Upper lobe of left lung (tissue), 6 donors: ENCODE measurements at regions not wholly inside any gene's neighbourhood (a gene's known extent, or its start where the extent isn't known, plus 50 kb on each side); places are given as distances from the start of the nearest gene placed in this dataset.

Experiments
- ATAC-seq, 2 donors: fragments of 200-7000 bp; cut with Tn5 transposase; one replicate each; pipeline ENCODE4 v1.9.1; 2022; ENCODE audit warnings: mild to moderate bottlenecking in 2 of 2, moderate library complexity in 2 of 2; ENCODE audit not compliant: low FRiP score in 2 of 2
- DNase-seq, 2 donors: peaks; one replicate each; pipeline ENCODE4 v3.0.0-alpha.2; 2019 to 2020
- H3K27ac ChIP-seq, 4 donors: fragments of 200-600 bp; sonication (generic); one replicate each; pipeline ENCODE4 v1.5.1; 2016 to 2019
- H3K27me3 ChIP-seq, 4 donors: fragments of 200-600 bp; sonication (generic); one replicate each; pipeline ENCODE4 v1.5.1; 2017 to 2019
- H3K36me3 ChIP-seq, 4 donors: fragments of 200-600 bp; sonication (generic); one replicate each; pipeline ENCODE4 v1.5.1; 2016 to 2019
- H3K4me1 ChIP-seq, 4 donors: fragments of 200-600 bp; sonication (generic); one replicate each; pipeline ENCODE4 v1.5.1; 2018 to 2019
- H3K4me3 ChIP-seq, 4 donors: fragments of 200-600 bp; sonication (generic); one replicate each; pipeline ENCODE4 v1.5.1; 2017 to 2019; ENCODE audit warnings: mild to moderate bottlenecking in 2 of 4, moderate library complexity in 1 of 4
- H3K9me3 ChIP-seq, 4 donors: fragments of 200-600 bp; sonication (generic); one replicate each; pipeline ENCODE4 v1.5.1; 2018 to 2019
- CTCF ChIP-seq, 6 experiments: fragments of 450-650 bp in 4 of 6; fragments of 200-600 bp in 2 of 6; sonication (generic) in 2 of 6; IDR thresholded peaks; one replicate each; pipeline ENCODE4 v1.5.1; 2016 to 2019; ENCODE audit warnings: antibody characterized with exemption in 6 of 6
- EP300 ChIP-seq, 4 donors: sonication (generic); formaldehyde crosslinking; IDR thresholded peaks; one replicate each; pipeline ENCODE4 v1.5.1; 2017; ENCODE audit warnings: antibody characterized with exemption in 4 of 4, control low read depth in 2 of 4
- POLR2A ChIP-seq, 4 donors: fragments of 450-650 bp; IDR thresholded peaks; one replicate each; pipeline ENCODE4 v1.5.1; 2016 to 2017; ENCODE audit warnings: antibody characterized with exemption in 4 of 4, mild to moderate bottlenecking in 2 of 4
- POLR2AphosphoS5 ChIP-seq, 2 donors: sonication (generic); formaldehyde crosslinking; IDR thresholded peaks; one replicate each; pipeline ENCODE4 v1.5.1; 2017; ENCODE audit warnings: antibody characterized with exemption in 2 of 2
- WGBS, 2 donors: methylation state at CpG; one replicate each; pipeline ENCODE4 v1.1.5; 2017 to 2018; 5-methylcytosine and 5-hydroxymethylcytosine counted together
- donor health status: DM: no; HTN: no; CAD: no; lungs with moderate emphysema.
- donor health status: DM: no; HTN: yes; CAD: no; lungs with severe emphysema.

DNA sequence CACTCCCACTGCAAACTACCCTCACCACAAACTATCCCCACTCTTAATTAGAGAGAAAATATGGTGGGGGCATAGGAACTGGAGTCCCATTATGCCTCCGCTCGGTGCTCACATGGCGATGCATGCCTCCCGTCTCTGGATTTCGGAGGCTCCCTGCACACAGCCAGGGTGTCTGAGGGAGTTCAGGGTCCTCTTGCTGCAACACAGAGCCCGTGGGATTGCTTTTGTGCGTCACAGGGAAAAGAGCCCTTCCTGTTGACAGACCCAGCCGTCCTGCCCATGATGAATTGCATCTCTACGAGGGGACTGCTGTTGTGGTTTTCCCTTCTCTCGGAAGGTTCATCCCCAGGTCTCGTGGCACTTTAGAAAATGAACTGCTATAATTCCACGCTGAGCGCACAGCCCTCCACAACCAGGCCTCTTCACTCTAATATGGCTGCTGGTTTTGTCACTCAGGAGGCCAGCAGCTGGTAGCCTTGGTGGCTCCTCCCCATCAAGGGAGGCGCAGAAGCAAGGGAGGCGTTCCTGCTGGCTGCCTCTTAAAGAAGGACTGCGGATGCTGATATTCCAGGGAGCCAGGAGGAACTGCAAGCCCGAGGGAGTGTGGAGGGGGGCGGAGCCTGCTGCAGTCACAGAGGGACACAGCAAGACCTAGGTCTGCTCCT lies 158.0 kb downstream of the KCNA5 start:
- peaks cover 0 to 4% (median 0%) of the 10 kb centered on the region in 4 donors for H3K4me1 ChIP-seq
- 59 to 73% methylated on average over 8 to 18 of the region's 18 CpGs for WGBS, 2 donors
- DNase-seq (no peak), ATAC-seq (no peak)
- H3K27ac ChIP-seq, result no peak overlapping the region
- no peaks in the 10 kb centered on the region for H3K9me3 ChIP-seq
- no peaks in the 10 kb centered on the region for H3K27me3 ChIP-seq
- no peaks in the 10 kb centered on the region for H3K36me3 ChIP-seq
- TF ChIP-seq POLR2AphosphoS5 (IDR thresholded peaks at IDR 0.05), result no peak
- TF ChIP-seq CTCF (IDR thresholded peaks at IDR 0.05), result no peak
- TF ChIP-seq EP300 (IDR thresholded peaks at IDR 0.05), result no peak
- no peak for TF ChIP-seq POLR2A (IDR thresholded peaks at IDR 0.05)
- H3K4me3 ChIP-seq, result no peak overlapping the region

DNA sequence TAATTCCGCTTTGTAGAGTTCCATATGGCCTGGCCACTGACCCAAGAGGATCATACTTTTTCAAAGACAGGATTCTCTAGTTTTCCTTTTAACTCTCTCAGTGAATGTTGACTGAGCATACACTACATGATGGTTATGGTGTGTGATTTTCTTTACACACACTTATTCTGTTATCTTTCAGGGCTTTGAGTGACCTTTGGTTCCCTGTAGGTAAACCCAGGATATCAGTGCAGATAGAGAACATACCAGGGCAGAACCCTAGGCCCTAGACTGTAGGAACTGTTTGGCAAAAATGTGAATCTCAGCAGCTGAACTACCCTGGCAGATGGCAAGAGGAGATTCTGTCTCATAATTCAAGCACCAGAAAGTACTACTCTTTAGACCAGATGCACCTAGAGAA lies 159.6 kb downstream of the KCNA5 start:
- DNase-seq (no peak), ATAC-seq (no peak)
- no peak overlapping the region for H3K4me3 ChIP-seq
- 0% methylated on average over 1 of the region's 1 CpG for WGBS, 2 donors
- peaks cover 0 to 4% (median 0%) of the 10 kb centered on the region in 4 donors for H3K4me1 ChIP-seq
- no peaks in the 10 kb centered on the region for H3K27me3 ChIP-seq
- no peaks in the 10 kb centered on the region for H3K9me3 ChIP-seq
- H3K36me3 ChIP-seq, result no peaks in the 10 kb centered on the region
- H3K27ac ChIP-seq, result no peak overlapping the region
- TF ChIP-seq EP300 (IDR thresholded peaks at IDR 0.05) (no peak), POLR2A (IDR thresholded peaks at IDR 0.05) (no peak), CTCF (IDR thresholded peaks at IDR 0.05) (no peak), POLR2AphosphoS5 (IDR thresholded peaks at IDR 0.05) (no peak)

GRCh38 chr12:5203720-5204119 lies 160.0 kb downstream of the KCNA5 start:
- no peak for ATAC-seq
- Histone ChIP-seq H3K27me3 (no peaks in the 10 kb centered on the region), H3K4me1 (peaks cover 0 to 4% (median 0%) of the 10 kb centered on the region in 4 donors), H3K27ac (no peak overlapping the region), H3K4me3 (no peak overlapping the region), H3K36me3 (no peaks in the 10 kb centered on the region), H3K9me3 (no peaks in the 10 kb centered on the region)
- no peak for DNase-seq
- TF ChIP-seq POLR2A (IDR thresholded peaks at IDR 0.05), result no peak
- TF ChIP-seq POLR2AphosphoS5 (IDR thresholded peaks at IDR 0.05), result no peak
- TF ChIP-seq CTCF (IDR thresholded peaks at IDR 0.05), result no peak
- no peak for TF ChIP-seq EP300 (IDR thresholded peaks at IDR 0.05)
- 95 to 99% methylated on average over 4 of the region's 4 CpGs for WGBS, 2 donors

GRCh38 chr12:5204271-5204670 lies 160.6 kb downstream of the KCNA5 start:
- H3K4me1 ChIP-seq, result peaks cover 0 to 4% (median 0%) of the 10 kb centered on the region in 4 donors
- H3K27ac ChIP-seq, result no peak overlapping the region
- no peak overlapping the region for H3K4me3 ChIP-seq
- TF ChIP-seq POLR2AphosphoS5 (IDR thresholded peaks at IDR 0.05), result no peak
- no peak for TF ChIP-seq CTCF (IDR thresholded peaks at IDR 0.05)
- no peak for TF ChIP-seq EP300 (IDR thresholded peaks at IDR 0.05)
- TF ChIP-seq POLR2A (IDR thresholded peaks at IDR 0.05), result no peak
- 59 to 60% methylated on average over 4 of the region's 4 CpGs for WGBS, 2 donors
- no peaks in the 10 kb centered on the region for H3K36me3 ChIP-seq
- no peaks in the 10 kb centered on the region for H3K9me3 ChIP-seq
- DNase-seq (no peak), ATAC-seq (no peak)
- no peaks in the 10 kb centered on the region for H3K27me3 ChIP-seq

- no peaks in the 10 kb centered on the region for H3K36me3 ChIP-seq
- no peak overlapping the region for H3K4me3 ChIP-seq
- H3K27me3 ChIP-seq, result no peaks in the 10 kb centered on the region
- ATAC-seq (no peak), DNase-seq (no peak)
- H3K4me1 ChIP-seq, result peaks cover 0 to 4% (median 0%) of the 10 kb centered on the region in 4 donors
- H3K27ac ChIP-seq, result no peak overlapping the region
- WGBS, 2 donors, result 75 to 78% methylated on average over 3 to 4 of the region's 4 CpGs
- no peaks in the 10 kb centered on the region for H3K9me3 ChIP-seq
- no peak for TF ChIP-seq CTCF (IDR thresholded peaks at IDR 0.05)
- TF ChIP-seq EP300 (IDR thresholded peaks at IDR 0.05), result no peak
- TF ChIP-seq POLR2A (IDR thresholded peaks at IDR 0.05), result no peak
- no peak for TF ChIP-seq POLR2AphosphoS5 (IDR thresholded peaks at IDR 0.05)
These were observed 161.2 kb downstream of the KCNA5 start for GRCh38 chr12:5204831-5205230.
